Activated CD8-positive, alpha-beta memory T cell treated with anti-CD3 and anti-CD28 coated beads for 48 hours (primary cell): ENCODE measurements at regions not wholly inside any gene's neighbourhood (a gene's known extent, or its start where the extent isn't known, plus 50 kb on each side); places are given as distances from the start of the nearest gene placed in this dataset.
A peak's percentile ranks its signal among the peaks of the same experiment; 100 is the strongest.

Source experiments
- DNase-seq, 3 experiments: peaks; one replicate each; pipeline ENCODE4 v3.0.0-alpha.2; 2020; ENCODE audit warnings: low read depth in 2 of 3, low spot score in 2 of 3

- DNase-seq, result no peak
Observed at GRCh38 chr13:29934531-29935308, 84.3 kb upstream of the UBL3 start.

GRCh38 chr13:29933401-29933800, 83.0 kb upstream of the UBL3 start:
- DNase-seq, result no peak

GRCh38 chr13:29931696-29932095, 81.3 kb upstream of the UBL3 start:
- no peak for DNase-seq

- DNase-seq, result no peak
Observed at GRCh38 chr13:29929062-29929847, 78.8 kb upstream of the UBL3 start.

GRCh38 chr13:29926098-29926476, 75.7 kb upstream of the UBL3 start:
- DNase-seq, result no peak

GRCh38 chr13:29925457-29926097, 75.2 kb upstream of the UBL3 start:
- DNase-seq, result no peak

- DNase-seq, result no peak
Observed at GRCh38 chr13:29924482-29925350, 74.3 kb upstream of the UBL3 start.

- DNase-seq, result peak in 2 of 3 experiments; percentile 23 to 62
Observed at GRCh38 chr13:29923554-29924481, 73.4 kb upstream of the UBL3 start.

- DNase-seq, result no peak
Observed at GRCh38 chr13:29922896-29923295, 72.5 kb upstream of the UBL3 start.

- DNase-seq, result no peak
Observed at GRCh38 chr13:29922281-29922821, 71.9 kb upstream of the UBL3 start.

- DNase-seq, result no peak
Observed at GRCh38 chr13:29921542-29921941, 71.1 kb upstream of the UBL3 start.

- DNase-seq, result no peak
Observed at GRCh38 chr13:29920025-29920643, 69.7 kb upstream of the UBL3 start.

GRCh38 chr13:29918845-29919244, 68.4 kb upstream of the UBL3 start:
- no peak for DNase-seq

GRCh38 chr13:29917650-29918049, 67.2 kb upstream of the UBL3 start:
- no peak for DNase-seq

- no peak for DNase-seq
Observed at GRCh38 chr13:29914581-29914980, 64.2 kb upstream of the UBL3 start.

- no peak for DNase-seq
Observed at GRCh38 chr13:29911781-29912418, 61.5 kb upstream of the UBL3 start.

GRCh38 chr13:29909975-29910674, 59.7 kb upstream of the UBL3 start:
- DNase-seq, result no peak

- DNase-seq, result no peak
Observed at GRCh38 chr13:29909081-29909730, 58.8 kb upstream of the UBL3 start.
